CD4-positive, alpha-beta T cell treated with Interleukin-12 subunit alpha and Interleukin-12 subunit beta, for 1 hour (primary cell): ENCODE measurements at regions not wholly inside any gene's neighbourhood (a gene's known extent, or its start where the extent isn't known, plus 50 kb on each side); places are given as distances from the start of the nearest gene placed in this dataset.

Source experiments
- DNase-seq: peaks from one replicate; pipeline ENCODE4 v3.0.0-alpha.2; 2020

- no peak for DNase-seq
Measured at GRCh38 chr10:2494399-2494798, 572.9 kb upstream of the PFKP start.

DNA sequence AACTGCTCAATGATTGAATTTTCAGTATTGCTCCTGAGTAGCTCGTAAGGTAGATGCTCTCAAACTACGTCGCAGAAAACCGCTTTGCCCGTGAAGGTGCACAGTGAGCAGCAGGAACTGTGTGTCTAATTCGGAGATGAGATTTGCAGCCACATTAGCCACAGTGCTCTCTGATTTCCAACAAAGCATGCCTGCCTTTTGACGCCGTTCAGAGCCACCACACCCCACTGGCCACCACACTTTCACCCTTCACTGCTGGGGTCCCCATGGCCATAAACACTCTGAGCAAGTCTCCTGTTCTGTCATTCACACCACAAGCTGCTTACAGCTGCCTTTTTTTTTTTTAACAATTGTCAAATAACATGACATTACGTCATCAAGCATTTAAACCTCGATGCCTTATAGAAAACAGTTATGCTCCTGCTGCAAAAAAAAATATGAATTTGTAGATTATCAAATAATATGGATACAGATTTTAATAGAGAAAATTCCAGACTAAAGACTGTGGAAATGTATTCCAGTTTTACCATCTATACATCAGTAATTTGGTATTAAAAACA, 578.8 kb upstream of the PFKP start:
- DNase-seq: no peak

GRCh38 chr10:2487921-2488320, 579.4 kb upstream of the PFKP start:
- DNase-seq: no peak

DNA sequence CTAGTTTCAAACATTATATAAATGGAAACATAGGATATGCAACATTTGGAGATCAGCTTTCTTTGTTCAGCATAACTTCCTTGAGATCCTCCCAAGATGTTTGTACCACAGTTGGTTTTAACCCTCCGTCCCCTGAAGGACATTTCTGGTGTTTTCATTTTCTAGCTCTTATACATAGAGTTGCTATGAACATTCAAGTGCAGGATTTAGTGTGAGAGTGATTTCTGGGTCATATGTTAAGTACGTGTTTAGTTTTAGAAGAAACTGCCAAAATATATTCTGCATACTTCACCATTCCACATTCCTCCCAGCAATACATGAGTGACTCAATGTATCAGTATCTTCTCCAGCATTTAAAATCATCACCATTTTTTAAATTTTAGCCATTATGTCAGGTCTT, 588.7 kb upstream of the PFKP start:
- DNase-seq: no peak

DNA sequence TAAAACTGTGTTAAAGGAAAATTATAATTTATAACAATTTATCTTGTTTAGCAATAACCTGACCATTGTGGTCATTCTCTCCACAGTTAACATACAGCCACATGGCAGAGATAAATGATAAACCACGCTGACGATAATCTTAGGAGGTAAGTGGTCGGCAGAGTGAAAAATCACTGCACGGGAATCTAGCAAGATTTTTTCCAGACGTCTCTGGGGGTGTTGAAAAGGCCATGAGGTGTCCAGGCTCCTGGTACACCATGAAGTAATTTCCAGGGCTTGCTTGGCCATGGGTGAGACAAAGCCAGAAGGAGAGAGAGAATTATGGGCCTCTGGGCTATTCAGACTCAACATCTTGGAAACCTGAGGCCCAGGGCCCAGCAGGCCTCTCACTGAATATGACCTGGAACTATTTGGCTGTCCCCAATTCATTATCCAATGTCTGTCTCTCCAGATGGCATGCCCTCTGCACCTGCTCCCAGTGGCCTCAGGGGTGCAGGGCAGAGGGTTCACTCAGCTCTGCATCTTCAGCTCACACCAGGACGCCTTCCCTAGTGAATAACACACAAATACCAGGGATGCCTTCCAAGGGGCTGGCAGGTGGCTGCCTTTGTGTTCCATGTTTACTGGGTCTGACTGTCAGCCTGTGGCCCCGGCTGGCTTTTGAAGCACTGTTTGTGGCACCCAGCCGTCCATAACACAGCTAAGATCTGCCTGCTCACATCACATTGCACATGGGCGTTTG, 590.4 kb upstream of the PFKP start:
- no peak for DNase-seq

- no peak for DNase-seq
Measured at GRCh38 chr10:2476218-2476811, 591.0 kb upstream of the PFKP start.

DNA sequence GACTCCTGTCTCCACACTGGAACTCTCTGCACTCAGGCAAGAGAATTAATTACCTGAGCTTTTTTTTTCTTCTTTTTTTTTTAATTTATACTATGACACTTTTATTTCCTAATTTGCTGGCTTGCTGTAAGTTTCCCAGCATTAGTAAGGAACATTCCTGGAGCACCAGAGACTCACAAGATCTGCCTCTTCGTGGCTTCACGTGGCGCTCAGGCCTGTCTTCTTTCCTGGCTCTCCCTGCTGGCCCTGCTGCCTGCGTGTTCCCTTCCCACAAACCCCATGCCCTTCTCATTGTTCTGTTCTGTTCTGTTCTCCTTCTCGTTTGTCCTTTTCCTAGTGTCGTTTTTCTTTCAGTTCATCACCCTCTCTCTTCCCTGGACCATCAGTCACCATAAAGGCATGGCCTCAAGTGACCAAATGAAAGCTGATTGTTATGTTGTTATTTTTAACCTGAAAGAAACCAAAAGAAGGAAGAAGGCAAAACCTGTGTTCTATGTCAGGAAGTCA, 591.6 kb upstream of the PFKP start:
- no peak for DNase-seq

DNA sequence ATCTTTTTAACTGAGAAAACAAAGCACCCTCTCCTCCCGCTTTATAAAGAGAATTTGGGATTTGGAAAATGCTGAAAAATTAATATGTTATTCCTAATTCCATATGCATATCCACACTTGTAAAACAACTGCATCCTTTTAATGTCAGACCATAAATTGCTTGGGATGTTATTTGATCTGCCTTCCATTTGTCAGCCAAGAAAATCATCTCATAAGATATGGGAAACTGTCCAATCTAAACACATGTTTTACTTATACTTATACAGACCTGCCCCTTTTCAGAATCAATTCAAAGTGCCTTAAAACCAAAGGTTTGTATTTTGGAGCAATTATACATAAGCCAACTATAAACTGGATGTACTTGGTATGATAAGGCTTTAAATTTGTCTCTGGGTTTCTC, 595.5 kb upstream of the PFKP start:
- DNase-seq: no peak

DNA sequence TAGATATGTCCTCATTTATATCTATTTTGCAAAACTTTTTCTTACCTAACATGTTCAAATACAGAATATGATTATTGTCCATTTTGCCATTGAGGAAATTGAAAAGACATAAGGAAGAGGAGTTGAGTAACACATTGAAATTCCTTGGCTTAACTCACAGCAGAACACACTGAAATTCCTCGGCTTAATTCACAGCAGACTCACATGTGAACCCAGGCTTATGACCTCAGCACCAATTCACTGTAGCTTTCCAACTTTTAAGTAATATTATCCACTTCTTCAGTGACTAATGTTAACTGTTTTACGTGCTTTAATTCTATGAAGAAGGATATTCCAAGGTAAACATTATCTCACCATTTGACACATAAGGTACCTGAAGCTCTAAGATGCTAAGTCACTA, 597.5 kb upstream of the PFKP start:
- DNase-seq: no peak

GRCh38 chr10:2464483-2464882, 602.9 kb upstream of the PFKP start:
- DNase-seq: no peak

GRCh38 chr10:2463316-2463715, 604.0 kb upstream of the PFKP start:
- DNase-seq: no peak

- DNase-seq: no peak
Measured at GRCh38 chr10:2462581-2462980, 604.8 kb upstream of the PFKP start.

DNA sequence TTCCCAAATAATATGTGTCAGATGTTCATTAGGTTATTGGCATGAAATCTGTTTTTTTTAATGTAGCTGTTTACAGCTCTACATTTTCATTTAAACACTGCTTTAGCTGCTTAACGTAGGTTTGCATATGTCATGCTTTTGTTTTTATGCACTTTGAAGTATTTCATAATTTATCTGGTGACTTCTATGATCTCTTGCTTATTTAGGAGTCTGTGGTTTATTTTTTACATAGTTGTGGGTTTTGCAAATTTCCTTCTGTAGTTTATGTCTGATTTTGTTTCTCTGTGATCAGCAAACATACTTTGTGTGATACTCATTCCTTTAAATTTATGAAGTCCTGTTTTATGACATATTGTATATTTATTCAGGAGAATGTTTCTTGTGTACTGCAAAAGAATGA, 606.5 kb upstream of the PFKP start:
- no peak for DNase-seq

DNA sequence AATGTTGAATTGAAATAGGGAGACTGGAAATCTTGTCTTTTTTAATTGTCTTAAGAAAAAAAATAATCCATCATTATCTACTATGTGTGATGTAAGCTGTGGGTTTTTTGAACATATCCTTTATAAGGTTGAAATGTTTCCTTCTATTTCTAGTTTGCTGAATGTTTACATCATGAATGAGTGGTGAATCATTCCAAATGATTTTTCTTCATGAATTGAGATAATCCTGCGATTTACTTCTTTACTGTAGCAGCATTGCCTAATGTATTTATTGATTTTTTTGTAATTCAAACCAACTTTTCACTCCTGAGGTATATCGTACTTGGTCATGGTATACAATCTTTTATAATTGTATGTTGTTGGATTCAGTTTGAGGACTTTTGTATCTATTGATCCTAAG, 607.6 kb upstream of the PFKP start:
- no peak for DNase-seq

DNA sequence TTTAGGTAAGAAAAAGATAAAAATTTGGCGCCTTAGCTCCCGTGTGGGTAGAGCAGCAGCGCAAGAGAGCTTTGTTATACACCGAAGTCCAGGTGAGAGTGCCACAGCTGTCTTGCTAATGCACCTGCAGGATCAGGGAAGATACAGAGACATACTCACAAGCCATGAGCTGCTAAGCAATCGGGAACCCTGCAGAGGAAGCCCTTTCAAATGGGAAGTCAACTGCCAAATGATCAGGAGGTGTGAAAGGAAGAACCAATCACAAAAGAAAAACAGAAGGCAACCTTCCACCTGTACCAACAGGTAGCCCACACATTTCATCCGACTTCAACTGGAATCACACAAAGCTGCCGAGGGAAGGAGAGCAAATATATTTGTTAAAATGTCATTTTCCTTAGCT, 610.5 kb upstream of the PFKP start:
- no peak for DNase-seq

DNA sequence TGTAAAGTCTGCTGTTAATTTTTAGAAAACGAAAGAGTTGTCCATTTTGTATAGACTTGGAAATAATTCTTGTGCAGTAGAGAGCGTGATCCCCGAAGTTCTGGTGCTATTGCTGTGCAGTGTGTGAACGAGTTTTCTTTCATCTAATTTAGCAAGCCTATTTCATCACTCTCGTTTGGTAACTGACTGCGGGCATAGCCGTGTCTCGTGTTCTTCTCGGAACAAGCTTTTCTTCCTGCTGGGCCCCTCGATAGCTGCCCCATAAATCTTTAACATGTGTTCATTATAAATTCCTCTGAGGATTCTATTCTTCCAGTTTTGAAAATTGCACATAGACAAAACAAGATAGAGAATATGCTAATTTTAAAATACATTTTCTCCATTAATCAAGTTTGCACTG, 622.0 kb upstream of the PFKP start:
- no peak for DNase-seq

GRCh38 chr10:2439983-2440382, 627.4 kb upstream of the PFKP start:
- no peak for DNase-seq

DNA sequence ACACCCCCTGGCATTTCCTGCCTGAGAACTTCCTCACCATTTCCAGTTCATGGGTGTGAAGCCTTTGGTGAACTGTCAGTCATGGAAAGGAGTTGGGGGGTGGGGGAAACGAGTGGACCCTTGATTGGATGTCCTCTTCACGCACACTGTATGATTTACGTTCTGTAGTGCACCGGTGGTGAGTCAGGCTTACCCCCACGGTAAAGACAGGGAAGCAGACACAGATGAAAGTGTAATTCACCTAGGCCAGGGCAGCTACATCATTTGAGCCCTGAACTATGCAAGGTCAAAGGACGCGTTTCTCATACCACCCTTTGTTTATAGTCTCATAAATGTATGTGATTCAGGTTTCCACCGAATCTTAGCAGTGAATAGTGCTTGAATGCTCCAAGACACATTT, 628.3 kb upstream of the PFKP start:
- DNase-seq: no peak

DNA sequence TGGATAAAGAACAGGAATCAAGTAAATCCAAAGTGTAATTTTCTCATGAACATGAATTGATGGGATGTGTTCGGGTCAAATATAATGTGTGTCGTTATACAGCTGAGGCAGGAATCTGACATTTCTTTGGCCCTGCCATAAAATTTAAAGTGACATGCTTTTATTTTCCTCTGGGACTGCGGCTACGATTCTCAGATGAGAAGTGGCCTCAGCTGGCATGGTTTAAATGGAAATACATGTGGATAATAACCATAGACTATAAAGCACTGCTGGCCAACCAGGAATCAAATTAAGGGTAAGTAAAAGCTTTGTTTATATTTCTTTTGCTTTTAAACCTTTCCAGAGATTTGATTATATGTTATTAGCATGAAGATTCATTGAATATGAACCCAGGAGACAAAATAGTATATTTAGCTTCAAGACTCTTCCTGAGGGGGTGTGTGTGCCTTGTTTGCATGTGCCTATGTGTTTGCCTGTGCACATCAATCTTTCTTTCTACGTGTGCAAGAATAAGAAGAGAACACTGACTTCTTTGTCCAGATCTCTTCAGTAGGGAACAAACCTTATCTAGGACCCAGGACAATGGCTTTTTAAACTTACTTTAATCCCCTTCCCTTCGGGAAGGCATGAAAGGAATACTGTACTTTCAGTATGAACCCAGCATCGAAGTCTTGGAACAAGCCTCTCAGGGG, 629.0 kb upstream of the PFKP start:
- DNase-seq: no peak

DNA sequence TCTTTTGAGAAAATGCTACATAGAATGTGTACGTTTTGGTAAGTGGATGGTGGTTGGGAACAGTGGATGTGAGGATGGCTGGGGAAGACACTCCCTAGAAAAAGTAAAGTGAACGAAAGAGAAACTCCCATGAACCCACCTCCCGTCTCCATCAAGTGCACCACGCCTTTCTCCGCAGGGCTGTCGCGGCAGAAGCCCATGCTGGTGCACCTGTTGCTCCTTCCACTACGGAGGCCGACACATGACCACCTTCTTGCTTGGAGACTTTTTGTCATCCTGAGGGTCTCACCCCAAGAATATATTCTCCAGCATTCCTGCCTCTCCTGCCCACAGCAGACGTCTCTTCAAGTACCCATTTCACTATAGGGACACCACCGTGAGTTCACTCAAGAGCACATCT, 630.4 kb upstream of the PFKP start:
- DNase-seq: no peak

- DNase-seq: no peak
Measured at GRCh38 chr10:2431961-2432360, 635.4 kb upstream of the PFKP start.

- DNase-seq: no peak
Measured at GRCh38 chr10:2427412-2427811, 639.9 kb upstream of the PFKP start.

DNA sequence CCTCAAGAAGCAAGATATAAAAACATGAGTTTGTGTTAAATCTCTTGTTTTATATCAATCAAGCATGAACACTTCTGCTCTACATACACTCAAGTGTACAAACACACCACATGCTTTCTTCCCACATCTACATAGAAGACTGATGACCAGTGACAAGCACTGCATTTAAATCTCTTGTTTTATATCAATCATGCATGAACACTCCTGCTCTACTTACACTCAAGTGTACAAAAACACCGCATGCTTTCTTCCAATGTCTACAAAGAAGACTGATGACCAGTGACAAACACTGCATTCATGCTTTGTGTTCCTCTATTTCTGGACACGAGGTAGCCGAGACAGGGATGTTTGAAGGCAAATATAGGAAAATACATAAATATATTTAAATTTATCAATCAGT, 642.0 kb upstream of the PFKP start:
- no peak for DNase-seq

- DNase-seq: no peak
Measured at GRCh38 chr10:2414562-2414961, 652.8 kb upstream of the PFKP start.
